KMS-11 (cell line): ENCODE measurements at regions not wholly inside any gene's neighbourhood (a gene's known extent, or its start where the extent isn't known, plus 50 kb on each side); places are given as distances from the start of the nearest gene placed in this dataset.

Source experiments
- H2AFZ ChIP-seq: fragments of 200-600 bp; sonication (generic); 2 replicates; pipeline ENCODE4 v1.6.1; 2016; ENCODE audit warnings: antibody characterized with exemption, mixed run types, low read depth
- H3K27ac ChIP-seq: fragments of 200-600 bp; sonication (generic); 2 replicates; pipeline ENCODE4 v1.6.1; 2016; ENCODE audit warnings: mild to moderate bottlenecking, mixed run types
- H3K27me3 ChIP-seq: fragments of 200-600 bp; sonication (generic); 2 replicates; pipeline ENCODE4 v1.6.1; 2017; ENCODE audit warnings: mild to moderate bottlenecking, low read depth, mixed run types, moderate library complexity; ENCODE audit not compliant: insufficient read depth
- H3K36me3 ChIP-seq: fragments of 200-600 bp; sonication (generic); 2 replicates; pipeline ENCODE4 v1.6.1; 2017; ENCODE audit warnings: mild to moderate bottlenecking, mixed run types; ENCODE audit not compliant: insufficient read depth
- H3K4me1 ChIP-seq: fragments of 200-600 bp; sonication (generic); 2 replicates; pipeline ENCODE4 v1.6.1; 2016; ENCODE audit warnings: mild to moderate bottlenecking, low read depth, mixed run types; ENCODE audit not compliant: poor library complexity, severe bottlenecking
- H3K4me2 ChIP-seq: fragments of 200-600 bp; sonication (generic); 2 replicates; pipeline ENCODE4 v1.7.0; 2016; ENCODE audit warnings: mild to moderate bottlenecking, mixed run types
- H3K4me3 ChIP-seq: fragments of 200-600 bp; sonication (generic); IDR thresholded peaks from 2 replicates; pipeline ENCODE4 v1.6.1; 2017; ENCODE audit warnings: low read depth, low read length, mixed read lengths; ENCODE audit not compliant: insufficient read depth
- H3K79me2 ChIP-seq: fragments of 200-600 bp; sonication (generic); 2 replicates; pipeline ENCODE4 v1.6.1; 2016; ENCODE audit warnings: low read depth, mixed run types; ENCODE audit not compliant: insufficient read depth
- H3K9ac ChIP-seq: fragments of 200-600 bp; sonication (generic); 2 replicates; pipeline ENCODE4 v1.6.1; 2016; ENCODE audit warnings: mild to moderate bottlenecking, mixed run types
- H4K20me1 ChIP-seq: fragments of 200-600 bp; sonication (generic); 2 replicates; pipeline ENCODE4 v1.6.1; 2016; ENCODE audit warnings: mild to moderate bottlenecking, mixed run types; ENCODE audit not compliant: insufficient read depth
- TF ChIP-seq, protein P1 (sequence below): fragments of 200-600 bp; sonication (generic); conservative IDR thresholded peaks from 2 replicates; pipeline ENCODE4 v1.6.1; 2017; ENCODE audit warnings: low read depth, mild to moderate bottlenecking, antibody characterized with exemption, low read length, moderate library complexity, mixed read lengths

DNA sequence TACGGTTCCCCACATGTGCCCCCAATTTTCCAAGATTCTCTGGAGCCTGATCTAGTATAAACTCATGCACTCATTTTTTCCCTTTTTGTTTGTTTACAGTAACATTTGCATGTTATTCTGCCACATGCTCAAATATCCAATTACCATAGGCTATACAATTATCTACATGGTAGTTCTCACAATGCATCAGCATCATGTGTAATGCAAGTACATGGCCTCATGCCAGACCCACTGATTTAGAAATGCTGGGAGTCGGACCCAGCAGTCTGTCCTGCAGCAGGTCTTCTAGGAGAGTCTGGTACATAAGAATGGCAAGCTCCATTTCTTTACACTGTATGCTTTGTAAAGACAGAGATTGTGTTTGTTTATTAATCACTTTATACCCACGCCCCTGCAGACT is 107.7 kb downstream of the CBLN2 start:
- TF ChIP-seq, protein P1, sequence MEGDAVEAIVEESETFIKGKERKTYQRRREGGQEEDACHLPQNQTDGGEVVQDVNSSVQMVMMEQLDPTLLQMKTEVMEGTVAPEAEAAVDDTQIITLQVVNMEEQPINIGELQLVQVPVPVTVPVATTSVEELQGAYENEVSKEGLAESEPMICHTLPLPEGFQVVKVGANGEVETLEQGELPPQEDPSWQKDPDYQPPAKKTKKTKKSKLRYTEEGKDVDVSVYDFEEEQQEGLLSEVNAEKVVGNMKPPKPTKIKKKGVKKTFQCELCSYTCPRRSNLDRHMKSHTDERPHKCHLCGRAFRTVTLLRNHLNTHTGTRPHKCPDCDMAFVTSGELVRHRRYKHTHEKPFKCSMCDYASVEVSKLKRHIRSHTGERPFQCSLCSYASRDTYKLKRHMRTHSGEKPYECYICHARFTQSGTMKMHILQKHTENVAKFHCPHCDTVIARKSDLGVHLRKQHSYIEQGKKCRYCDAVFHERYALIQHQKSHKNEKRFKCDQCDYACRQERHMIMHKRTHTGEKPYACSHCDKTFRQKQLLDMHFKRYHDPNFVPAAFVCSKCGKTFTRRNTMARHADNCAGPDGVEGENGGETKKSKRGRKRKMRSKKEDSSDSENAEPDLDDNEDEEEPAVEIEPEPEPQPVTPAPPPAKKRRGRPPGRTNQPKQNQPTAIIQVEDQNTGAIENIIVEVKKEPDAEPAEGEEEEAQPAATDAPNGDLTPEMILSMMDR: no peak
- H3K27me3 ChIP-seq: no peaks in the 10 kb centered on the region

DNA sequence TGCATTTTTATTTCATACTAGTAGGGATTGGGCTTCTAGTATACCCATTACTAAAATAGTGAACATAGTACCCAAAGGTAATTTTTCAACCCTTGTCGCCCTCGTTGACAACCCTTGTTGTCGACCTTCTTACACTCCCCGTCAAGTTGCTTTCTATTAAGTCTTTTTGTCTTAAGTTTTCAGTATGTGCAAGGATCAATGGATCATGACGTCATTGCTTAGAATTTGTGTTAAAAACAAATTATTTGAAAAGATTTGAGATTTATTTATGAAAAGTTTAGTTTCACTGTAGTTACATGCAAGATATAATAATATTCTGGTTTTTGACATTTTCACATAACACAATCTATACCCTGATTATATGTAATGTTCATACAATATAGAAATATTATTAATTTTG is 110.4 kb downstream of the CBLN2 start:
- Histone ChIP-seq H3K4me3 (no peak overlapping the region), H3K27ac (no peak overlapping the region), H2AFZ (no peak overlapping the region), H3K4me2 (no peak overlapping the region), H3K4me1 (no peaks in the 10 kb centered on the region), H3K79me2 (no peaks in the 10 kb centered on the region), H3K27me3 (no peaks in the 10 kb centered on the region), H3K36me3 (no peaks in the 10 kb centered on the region), H3K9ac (no peak overlapping the region), H4K20me1 (no peaks in the 10 kb centered on the region)
- TF ChIP-seq, protein P1: no peak

More for the DNA sequence above, 107.7 kb downstream of the CBLN2 start:
- Histone ChIP-seq H3K27ac (no peak overlapping the region), H3K4me2 (no peak overlapping the region), H3K36me3 (no peaks in the 10 kb centered on the region), H3K4me1 (no peaks in the 10 kb centered on the region), H3K9ac (no peak overlapping the region), H4K20me1 (no peaks in the 10 kb centered on the region), H2AFZ (no peak overlapping the region), H3K4me3 (no peak overlapping the region), H3K79me2 (no peaks in the 10 kb centered on the region)

- Histone ChIP-seq H3K36me3 (no peaks in the 10 kb centered on the region), H3K79me2 (no peaks in the 10 kb centered on the region), H3K4me1 (no peaks in the 10 kb centered on the region), H3K9ac (no peak overlapping the region), H3K4me3 (no peak overlapping the region), H3K27me3 (no peaks in the 10 kb centered on the region), H3K4me2 (no peak overlapping the region), H2AFZ (no peak overlapping the region), H4K20me1 (no peaks in the 10 kb centered on the region), H3K27ac (no peak overlapping the region)
- TF ChIP-seq, protein P1: no peak
Measured at GRCh38 chr18:72427721-72428120, 116.4 kb downstream of the CBLN2 start.

DNA sequence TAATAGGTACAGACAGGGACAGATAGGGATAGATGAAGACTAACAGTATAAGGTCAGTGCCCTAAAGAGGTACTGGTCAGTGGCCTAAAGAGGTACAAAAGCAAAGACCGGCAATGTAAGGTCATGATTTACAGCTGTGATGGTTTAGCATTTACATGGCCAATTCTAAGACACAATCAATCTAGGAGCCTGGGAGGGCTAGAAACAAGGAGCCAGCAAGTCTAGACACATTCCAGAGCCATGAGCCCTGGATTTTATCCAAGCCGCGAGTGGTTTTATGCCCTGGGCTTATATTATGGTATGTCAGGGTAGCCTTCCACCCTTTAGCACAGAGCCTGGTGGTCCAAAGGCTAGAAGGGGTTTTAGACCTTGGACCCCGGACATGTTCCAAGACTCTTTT is 124.2 kb downstream of the CBLN2 start:
- Histone ChIP-seq H3K4me2 (no peak overlapping the region), H3K4me3 (no peak overlapping the region), H3K4me1 (no peaks in the 10 kb centered on the region), H3K27me3 (no peaks in the 10 kb centered on the region), H3K79me2 (no peaks in the 10 kb centered on the region), H4K20me1 (no peaks in the 10 kb centered on the region), H3K9ac (no peak overlapping the region), H3K36me3 (no peaks in the 10 kb centered on the region), H2AFZ (no peak overlapping the region), H3K27ac (no peak overlapping the region)
- TF ChIP-seq, protein P1: no peak

DNA sequence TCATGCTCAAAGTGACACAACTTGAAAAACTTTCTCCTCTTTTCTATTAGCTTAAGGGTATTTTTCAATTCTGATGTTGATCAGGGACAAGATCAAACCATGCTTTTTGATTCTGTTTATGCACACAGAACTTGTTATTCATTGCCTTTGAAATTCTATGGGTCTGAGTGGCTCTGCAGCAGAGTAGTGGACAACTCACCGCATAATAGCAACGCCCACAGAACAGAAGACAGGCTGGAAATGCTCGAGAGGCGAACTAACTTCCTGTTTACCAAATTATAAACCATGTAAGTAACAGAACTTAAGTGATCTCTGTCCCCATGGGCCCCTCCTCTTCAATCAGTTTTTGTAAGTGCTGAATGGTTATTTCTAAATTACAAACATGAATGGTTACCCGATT is 131.2 kb downstream of the CBLN2 start:
- TF ChIP-seq, protein P1: no peak
- Histone ChIP-seq H3K36me3 (no peaks in the 10 kb centered on the region), H3K27me3 (no peaks in the 10 kb centered on the region), H2AFZ (no peak overlapping the region), H3K4me1 (no peaks in the 10 kb centered on the region), H3K4me3 (no peak overlapping the region), H4K20me1 (no peaks in the 10 kb centered on the region), H3K27ac (no peak overlapping the region), H3K4me2 (no peak overlapping the region), H3K79me2 (no peaks in the 10 kb centered on the region), H3K9ac (no peak overlapping the region)
